ENCODE measurements at regions not wholly inside any gene's neighbourhood (a gene's known extent, or its start where the extent isn't known, plus 50 kb on each side); places are given as distances from the start of the nearest gene placed in this dataset.

GRCh38 chr13:50277127-50277526 lies 261.9 kb downstream of the KCNRG start:
- TF ChIP-seq CTCF (IDR thresholded peaks at IDR 0.05; ENCODE audit: low read length), result no peak
- no peak for TF ChIP-seq EZH2 (IDR thresholded peaks at IDR 0.05; ENCODE audit: borderline replicate concordance, low read length)

Data from OCI-LY1 (cell line).